Mucosa of descending colon (tissue), 3 donors: ENCODE measurements at regions not wholly inside any gene's neighbourhood (a gene's known extent, or its start where the extent isn't known, plus 50 kb on each side); places are given as distances from the start of the nearest gene placed in this dataset.
A peak's percentile ranks its signal among the peaks of the same experiment; 100 is the strongest.
"Not testable (repeated sequence)": the region's sequence is repeated elsewhere in the genome, so short reads cannot be mapped to it uniquely, and the experiment has no call there.

Experiments
- ATAC-seq: fragments of 200-7000 bp; cut with Tn5 transposase; one replicate; pipeline ENCODE4 v1.9.1; 2020; ENCODE audit warnings: mild to moderate bottlenecking, moderate library complexity
- DNase-seq, 3 donors: peaks; one replicate each; pipeline ENCODE4 v3.0.0-alpha.2; 2020
- H3K36me3 ChIP-seq: fragments of 200-600 bp; one replicate; pipeline ENCODE4 v1.8.0; 2021; ENCODE audit warnings: low read depth, mild to moderate bottlenecking
- H3K4me1 ChIP-seq: fragments of 200-600 bp; one replicate; pipeline ENCODE4 v1.8.0; 2021; ENCODE audit warnings: low read depth, mild to moderate bottlenecking
- H3K4me3 ChIP-seq: fragments of 200-600 bp; one replicate; pipeline ENCODE4 v1.8.0; 2021; ENCODE audit warnings: mild to moderate bottlenecking
- H3K9me3 ChIP-seq: fragments of 200-600 bp; one replicate; pipeline ENCODE4 v1.8.0; 2021; ENCODE audit warnings: mild to moderate bottlenecking
- CTCF ChIP-seq: fragments of 200-600 bp; IDR thresholded peaks from one replicate; pipeline ENCODE4 v1.8.0; 2022; ENCODE audit warnings: antibody characterized with exemption, mild to moderate bottlenecking
- intact Hi-C, 2 donors: fragments of 100-400 bp; cut with DNase I in 1 of 2; cut with micrococcal nuclease in 1 of 2; formaldehyde crosslinking; loops; one replicate each; pipeline versions ENCODE4 v1.11.0 to v1.11.1; 2022; cut with DNase I, micrococcal nuclease
- donor health status: DM: no; HTN: no; CAD: no; lungs with moderate emphysema.
- donor health status: DM: no; HTN: no; CAD: no.
- donor health status: DM: no; HTN: yes; CAD: no.

GRCh38 chr1:219071209-219071608 lies 102.5 kb upstream of the LYPLAL1 start:
- H3K4me3 ChIP-seq = no peak overlapping the region
- H3K36me3 ChIP-seq = no peaks in the 10 kb centered on the region
- no peak for ATAC-seq
- H3K4me1 ChIP-seq = no peaks in the 10 kb centered on the region
- peaks cover 4% of the 10 kb centered on the region for H3K9me3 ChIP-seq
- TF ChIP-seq CTCF = no peak
- intact Hi-C loops = no loop called here
- peak in 1 of 3 donors; percentile 19 for DNase-seq

- no peak for DNase-seq
- Histone ChIP-seq H3K9me3 (peaks cover 4% of the 10 kb centered on the region), H3K4me1 (no peaks in the 10 kb centered on the region), H3K4me3 (no peak overlapping the region), H3K36me3 (no peaks in the 10 kb centered on the region)
- no peak for TF ChIP-seq CTCF
- ATAC-seq = no peak
- intact Hi-C loops = no loop called here
Measured at GRCh38 chr1:219072329-219072728, 101.3 kb upstream of the LYPLAL1 start.

GRCh38 chr1:219074084-219074728 lies 99.5 kb upstream of the LYPLAL1 start:
- ATAC-seq = no peak
- H3K4me3 ChIP-seq = no peak overlapping the region
- intact Hi-C loops = no loop called here
- H3K9me3 ChIP-seq = peaks cover 4% of the 10 kb centered on the region
- no peaks in the 10 kb centered on the region for H3K36me3 ChIP-seq
- DNase-seq = no peak
- no peaks in the 10 kb centered on the region for H3K4me1 ChIP-seq
- no peak for TF ChIP-seq CTCF

GRCh38 chr1:219075121-219075879 lies 98.4 kb upstream of the LYPLAL1 start:
- H3K4me1 ChIP-seq = no peaks in the 10 kb centered on the region
- ATAC-seq (no peak), DNase-seq (no peak)
- no peaks in the 10 kb centered on the region for H3K36me3 ChIP-seq
- intact Hi-C loops = no loop called here
- H3K4me3 ChIP-seq = no peak overlapping the region
- TF ChIP-seq CTCF = no peak
- peaks cover 3% of the 10 kb centered on the region for H3K9me3 ChIP-seq

- Histone ChIP-seq H3K36me3 (no peaks in the 10 kb centered on the region), H3K4me3 (no peak overlapping the region), H3K9me3 (no peaks in the 10 kb centered on the region), H3K4me1 (no peaks in the 10 kb centered on the region)
- ATAC-seq (no peak), DNase-seq (no peak)
- no peak for TF ChIP-seq CTCF
- intact Hi-C loops = no loop called here
Measured at GRCh38 chr1:219076326-219076937, 97.2 kb upstream of the LYPLAL1 start.

GRCh38 chr1:219077767-219078166 lies 95.9 kb upstream of the LYPLAL1 start:
- H3K9me3 ChIP-seq, H3K4me3 ChIP-seq, H3K4me1 ChIP-seq, DNase-seq, ATAC-seq, intact Hi-C loops, H3K36me3 ChIP-seq: not testable (repeated sequence)
